NCI-H146 treated with DMSO at 0.1 percent for 48 hours (cell line): ENCODE measurements at regions not wholly inside any gene's neighbourhood (a gene's known extent, or its start where the extent isn't known, plus 50 kb on each side); places are given as distances from the start of the nearest gene placed in this dataset.
"Not testable (repeated sequence)": the region's sequence is repeated elsewhere in the genome, so short reads cannot be mapped to it uniquely, and the experiment has no call there.

Source experiments
- DNase-seq: peaks from one replicate; lab custom pipeline; 2025; ENCODE audit not compliant: unreplicated experiment; lab: John Stamatoyannopoulos, UW

DNA sequence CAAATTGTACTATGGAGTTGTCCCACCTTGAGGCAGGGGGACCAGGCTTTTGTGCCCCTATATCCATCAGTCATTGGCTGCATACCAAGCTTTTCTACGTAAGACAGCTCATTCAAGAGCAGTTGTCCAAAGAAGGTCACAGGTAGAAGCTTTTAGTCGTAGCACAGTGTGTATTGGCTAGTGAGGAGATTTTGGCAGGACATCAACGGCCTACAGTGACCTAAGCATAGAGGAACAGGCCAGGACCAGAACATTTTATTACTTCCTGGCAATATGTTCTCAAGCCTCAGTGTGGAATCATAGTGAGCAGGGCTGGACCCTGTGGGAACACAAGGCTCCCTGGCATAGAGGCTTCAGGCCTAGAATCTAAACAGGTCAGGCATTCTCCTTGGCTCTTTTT is 105.4 kb upstream of the ANKRD28 start:
- no peak for DNase-seq

DNA sequence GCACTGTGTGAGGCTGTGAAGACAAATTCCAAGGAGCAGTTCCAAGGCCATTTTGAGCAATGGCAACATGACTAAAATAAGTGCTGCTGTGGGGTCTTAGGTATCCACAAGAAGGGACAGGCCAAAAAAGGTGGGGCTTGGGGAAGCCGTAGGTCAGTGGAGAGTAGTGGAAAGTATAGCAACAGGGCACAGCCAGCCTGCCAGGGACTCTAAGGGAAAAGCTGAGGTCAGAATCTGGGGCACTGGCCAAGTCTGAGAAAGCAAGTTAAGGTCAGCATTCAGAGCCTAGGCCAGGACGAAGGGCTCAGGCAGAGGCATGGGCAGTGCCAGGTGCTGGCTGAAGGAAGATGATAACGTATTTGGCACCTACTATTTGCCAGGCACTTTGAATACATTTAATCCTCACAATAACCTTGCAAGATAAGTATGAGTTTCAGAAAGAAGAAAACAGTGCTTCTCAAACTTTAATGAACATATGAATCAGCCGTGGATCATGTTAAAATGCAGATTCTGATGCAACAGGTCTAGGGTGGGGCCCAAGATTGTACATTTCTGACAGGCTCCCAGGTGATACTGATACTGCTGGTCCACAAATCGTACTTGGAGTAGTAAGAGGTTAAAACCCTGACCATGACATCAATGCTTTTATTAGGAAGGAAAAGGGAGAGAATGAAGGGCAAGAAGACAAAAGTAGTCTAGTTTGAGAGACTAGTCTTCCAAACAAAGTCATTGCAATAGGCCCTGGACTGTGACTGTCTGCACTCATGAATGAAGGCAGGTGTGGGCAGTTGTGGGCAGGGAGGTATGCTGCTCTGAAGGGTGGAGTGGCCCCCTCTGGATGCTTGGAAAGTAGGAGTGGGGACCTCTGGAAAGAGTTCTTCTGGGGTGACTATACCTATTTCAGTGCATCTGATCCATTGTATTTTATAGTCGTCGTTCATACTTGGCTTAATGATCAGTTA is 106.3 kb upstream of the ANKRD28 start:
- no peak for DNase-seq

DNA sequence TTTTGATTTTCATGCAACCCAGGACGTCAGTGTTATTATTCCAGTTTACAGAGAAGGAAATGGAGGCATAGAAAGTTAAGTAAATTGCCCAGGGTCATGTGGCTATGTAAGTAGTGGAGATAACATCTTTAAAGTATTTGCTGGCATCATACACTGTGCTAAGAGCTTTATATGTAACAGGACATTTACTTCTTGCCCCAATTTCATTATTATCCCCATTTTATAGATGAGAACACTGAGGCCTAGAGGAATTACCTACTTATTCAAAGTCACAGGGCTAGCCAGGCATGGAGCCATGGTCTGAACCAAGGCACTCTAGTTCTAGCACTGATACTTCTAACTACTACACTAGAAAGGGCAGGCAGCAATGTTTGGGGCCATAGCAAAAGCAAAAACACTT is 107.3 kb upstream of the ANKRD28 start:
- no peak for DNase-seq

DNA sequence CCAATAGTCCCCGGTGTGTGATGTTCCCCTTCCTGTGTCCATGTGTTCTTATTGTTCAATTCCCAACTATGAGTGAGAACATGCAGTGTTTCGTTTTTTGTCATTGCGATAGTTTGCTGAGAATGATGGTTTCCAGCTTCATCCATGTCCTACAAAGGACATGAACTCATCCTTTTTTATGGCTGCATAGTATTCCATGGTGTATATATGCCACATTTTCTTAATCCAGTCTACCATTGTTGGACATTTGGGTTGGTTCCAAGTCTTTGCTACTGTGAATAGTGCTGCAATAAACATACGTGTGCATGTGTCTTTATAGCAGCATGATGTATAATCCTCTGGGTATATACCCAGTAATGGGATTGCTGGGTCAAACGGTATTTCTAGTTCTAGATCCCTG is 109.6 kb upstream of the ANKRD28 start:
- DNase-seq = not testable (repeated sequence)

DNA sequence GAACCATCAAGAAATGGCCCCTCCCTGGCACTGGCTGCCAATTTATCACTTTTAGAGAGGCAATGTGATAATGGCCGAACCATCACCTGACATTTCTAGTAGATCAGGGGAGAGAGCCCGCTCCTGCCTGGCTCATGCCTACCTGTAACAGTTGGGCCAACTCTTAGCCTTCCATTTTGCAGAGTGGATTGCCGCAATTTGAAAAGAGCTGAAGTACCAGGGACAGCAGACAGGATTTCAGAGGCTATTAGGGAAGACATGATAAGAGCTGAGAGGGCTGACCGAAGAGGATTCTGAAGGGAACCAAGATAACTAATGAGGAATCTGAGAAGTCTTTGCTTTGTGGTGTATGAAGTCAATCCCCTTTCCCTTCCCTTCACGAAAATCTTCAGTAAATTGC is 121.2 kb upstream of the ANKRD28 start:
- DNase-seq = no peak

DNA sequence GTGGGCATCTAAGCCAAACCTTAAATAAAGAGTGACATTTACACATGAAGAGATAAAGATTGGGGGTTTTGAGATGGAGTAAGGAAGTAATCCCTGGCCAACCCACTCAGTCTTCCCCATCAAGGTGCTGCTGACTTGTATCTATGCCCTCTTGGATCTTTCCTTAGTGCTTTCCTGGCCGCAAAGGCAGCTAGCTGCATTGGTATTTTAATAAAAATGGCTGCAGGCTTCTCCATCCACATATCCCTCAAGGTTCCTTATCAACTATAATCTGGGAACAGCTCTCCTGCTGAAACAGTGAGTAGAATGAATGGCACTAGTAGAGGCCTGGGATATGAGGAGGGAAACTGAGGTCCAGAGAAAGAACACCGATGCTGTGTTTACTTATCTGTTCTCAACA is 122.2 kb upstream of the ANKRD28 start:
- DNase-seq = no peak

DNA sequence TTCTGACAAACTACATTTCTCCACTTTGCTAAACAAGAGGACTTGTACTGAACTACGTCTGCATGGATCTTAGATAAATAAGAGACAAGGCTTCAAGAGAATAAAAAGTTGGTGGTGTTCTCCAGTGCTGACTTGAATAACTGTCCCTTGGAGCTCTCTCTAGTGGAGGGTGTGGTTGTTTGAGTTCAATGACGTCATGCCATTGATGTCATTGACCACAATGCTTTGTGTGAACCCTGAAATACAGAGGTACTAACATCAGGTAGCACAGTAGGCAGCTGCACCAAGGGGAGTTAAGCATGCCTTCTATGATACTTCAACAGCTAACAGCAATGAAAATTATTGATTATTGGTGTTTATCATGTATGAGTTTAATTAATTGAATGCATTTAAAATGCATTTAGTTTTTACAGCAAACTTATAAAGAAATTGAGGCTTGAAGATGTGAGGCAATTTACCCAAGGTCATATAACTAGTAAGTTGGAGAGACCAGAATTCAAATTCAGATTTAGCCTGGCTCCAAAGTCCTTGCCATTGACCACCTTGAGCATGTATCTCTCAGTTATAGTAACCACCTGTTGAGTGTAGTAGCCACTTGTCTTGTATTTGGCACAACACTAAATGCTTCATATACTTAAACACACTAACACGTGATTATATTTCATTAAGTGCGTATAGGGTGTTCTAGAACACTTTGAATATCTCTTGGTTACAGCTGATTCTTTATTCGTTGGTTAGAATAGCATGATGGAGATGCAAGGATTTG is 126.0 kb upstream of the ANKRD28 start:
- DNase-seq = no peak

DNA sequence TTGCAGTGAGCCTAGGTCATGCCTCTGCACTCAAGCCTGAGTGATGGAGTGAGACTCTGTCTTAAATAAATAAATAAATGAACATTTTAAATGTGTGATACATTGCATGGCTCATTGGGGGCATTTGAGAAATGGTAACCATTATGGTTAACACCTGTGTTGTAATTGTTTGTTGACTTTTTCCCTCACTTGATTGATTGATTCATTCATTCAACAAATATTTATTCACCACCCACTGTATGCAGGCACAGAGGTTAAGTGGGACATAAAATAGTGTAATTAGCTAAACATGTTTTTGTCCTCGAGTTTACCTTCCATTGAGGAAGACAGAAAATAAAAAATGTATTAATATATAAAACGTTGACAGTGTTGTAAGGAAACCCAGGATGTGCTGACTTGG is 127.1 kb upstream of the ANKRD28 start:
- peak; percentile 36 for DNase-seq

DNA sequence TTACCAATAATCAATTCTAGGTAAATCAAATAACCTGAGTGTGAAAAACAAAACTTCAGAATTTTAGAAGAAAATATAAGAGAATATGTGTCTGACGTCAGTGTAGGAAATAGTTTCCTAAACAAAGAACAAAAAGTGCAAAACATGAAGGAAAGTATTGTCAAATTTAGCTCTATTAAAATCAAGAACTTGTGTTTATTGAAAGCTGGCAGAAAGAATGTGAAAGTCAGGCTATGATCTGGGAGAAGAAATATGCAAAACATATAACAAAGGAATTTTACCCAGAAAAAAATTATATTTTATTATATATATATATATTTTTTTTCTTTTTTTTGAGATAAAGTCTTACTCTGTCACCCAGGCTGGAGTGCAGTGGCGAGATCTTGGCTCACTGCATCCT is 129.1 kb upstream of the ANKRD28 start:
- no peak for DNase-seq

DNA sequence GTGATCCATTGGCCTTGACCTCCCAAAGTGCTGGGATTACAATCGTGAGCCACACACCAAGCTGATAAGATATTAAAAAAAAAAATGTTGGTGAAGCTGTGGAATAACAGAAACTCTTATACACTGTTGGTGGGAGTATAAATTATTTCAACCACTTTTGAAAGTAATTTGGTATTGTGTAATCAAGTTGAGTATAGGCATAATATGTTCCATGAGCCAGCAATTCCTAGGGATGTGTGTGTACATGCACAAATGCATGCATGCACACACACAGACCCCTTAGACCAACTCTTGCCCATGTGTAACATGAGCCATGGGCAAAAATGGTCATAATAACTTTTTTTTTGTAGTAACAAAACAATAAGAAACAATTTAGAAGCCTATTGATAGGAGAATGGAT is 130.2 kb upstream of the ANKRD28 start:
- DNase-seq = no peak

DNA sequence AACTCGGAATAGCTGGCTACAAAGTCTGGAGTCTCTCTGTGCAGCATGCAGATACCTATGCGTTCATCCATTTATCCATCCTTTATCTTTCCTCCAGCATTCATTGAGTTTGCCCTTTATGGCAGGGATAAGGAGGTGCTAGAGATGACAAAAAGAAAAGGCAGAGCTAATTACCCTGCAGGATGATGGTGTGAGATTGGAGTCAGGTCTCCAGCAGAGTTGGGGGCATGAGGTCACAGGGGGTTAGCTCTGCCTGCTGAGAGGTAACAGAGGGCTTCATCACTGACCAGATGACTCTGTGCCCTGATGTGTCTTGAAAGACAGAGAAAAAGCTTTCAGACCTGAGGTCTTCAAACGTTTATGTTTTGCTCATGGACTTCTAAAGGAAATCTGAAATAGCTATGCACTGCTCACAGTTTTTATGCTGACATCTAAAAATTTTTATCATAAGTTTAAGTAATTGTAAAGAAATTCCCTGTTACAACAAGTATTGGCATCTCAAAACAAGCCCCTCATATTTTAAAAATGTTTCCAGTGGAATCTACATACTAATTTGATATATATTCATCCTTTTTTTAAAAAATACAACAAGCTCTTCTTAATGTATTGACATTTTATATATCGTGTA is 132.3 kb upstream of the ANKRD28 start:
- DNase-seq = no peak

DNA sequence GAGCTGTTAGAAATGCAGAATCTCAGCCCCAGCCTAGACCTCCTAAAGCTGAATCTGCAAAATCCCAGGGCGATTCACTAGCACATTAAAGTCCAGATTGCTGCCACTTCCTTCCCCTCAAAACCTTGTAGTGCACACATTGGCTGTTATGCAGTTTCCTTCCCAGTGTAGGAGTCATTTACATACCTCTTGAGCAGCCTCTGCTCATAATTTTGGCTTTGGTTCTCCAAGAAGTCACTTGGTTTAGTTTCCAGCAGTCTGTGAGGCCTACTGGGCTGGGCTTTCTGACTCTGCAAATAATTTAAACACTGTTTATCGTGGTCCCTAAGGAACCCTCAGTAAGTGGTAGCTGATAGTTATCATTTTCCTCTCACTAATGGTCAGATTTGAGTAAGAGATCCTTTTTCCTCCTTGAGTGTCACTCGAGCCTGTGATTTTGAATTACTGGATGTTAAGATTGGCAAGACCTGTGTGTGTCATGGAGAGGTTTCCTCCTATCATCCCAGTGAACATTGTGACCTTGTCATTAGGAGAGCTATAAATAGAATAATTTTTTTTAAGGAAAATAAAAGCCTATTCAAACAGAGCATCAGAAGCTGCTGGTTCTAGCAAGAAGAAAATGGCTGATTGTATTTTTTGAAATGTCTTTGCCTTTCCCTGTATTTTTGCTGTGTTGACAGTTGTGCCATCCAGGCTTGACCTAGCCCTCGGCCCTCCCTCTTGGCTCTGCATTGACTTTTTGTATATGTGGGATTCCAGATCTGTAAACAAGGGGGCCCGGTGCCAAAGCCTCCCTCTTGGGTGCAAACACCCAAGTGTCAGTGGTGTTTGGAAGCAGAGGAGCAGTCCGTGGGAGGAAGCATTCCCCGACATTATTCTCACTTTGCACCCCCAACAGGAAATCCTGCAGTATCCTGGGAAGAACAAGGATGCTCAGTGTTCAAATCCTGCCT is 134.8 kb upstream of the ANKRD28 start:
- DNase-seq = no peak

DNA sequence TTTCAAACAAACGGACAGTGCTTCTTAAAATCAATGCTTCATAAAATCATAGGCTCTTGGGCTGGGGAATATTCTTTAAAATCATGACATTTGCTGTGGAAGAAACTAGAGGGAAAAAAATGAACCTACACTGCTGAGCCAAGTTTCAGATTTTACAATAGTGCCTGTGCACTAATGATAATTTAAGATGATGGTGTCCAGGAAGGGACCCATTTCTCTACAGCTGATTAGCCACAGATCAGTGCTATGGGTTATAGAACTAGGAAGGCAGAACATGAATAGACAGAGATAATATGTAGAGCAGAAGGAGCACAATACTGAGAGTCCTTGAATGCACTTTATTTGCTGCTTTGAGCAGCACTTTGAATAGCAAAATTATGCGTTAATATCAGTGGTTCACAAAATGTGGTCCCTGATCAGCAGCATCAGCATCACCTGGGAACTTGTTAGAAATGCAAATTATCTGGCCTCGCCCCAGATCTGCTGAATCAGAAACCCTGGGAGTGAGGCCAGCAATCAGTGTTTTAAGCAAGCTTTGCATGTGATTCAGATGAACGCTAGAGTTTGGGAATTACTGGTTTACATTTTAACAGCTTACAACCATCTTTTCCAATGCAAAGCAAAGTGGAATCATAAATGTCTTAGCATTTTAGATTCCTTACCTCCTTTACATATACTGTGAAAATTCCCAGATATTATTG is 135.8 kb upstream of the ANKRD28 start:
- DNase-seq = no peak

DNA sequence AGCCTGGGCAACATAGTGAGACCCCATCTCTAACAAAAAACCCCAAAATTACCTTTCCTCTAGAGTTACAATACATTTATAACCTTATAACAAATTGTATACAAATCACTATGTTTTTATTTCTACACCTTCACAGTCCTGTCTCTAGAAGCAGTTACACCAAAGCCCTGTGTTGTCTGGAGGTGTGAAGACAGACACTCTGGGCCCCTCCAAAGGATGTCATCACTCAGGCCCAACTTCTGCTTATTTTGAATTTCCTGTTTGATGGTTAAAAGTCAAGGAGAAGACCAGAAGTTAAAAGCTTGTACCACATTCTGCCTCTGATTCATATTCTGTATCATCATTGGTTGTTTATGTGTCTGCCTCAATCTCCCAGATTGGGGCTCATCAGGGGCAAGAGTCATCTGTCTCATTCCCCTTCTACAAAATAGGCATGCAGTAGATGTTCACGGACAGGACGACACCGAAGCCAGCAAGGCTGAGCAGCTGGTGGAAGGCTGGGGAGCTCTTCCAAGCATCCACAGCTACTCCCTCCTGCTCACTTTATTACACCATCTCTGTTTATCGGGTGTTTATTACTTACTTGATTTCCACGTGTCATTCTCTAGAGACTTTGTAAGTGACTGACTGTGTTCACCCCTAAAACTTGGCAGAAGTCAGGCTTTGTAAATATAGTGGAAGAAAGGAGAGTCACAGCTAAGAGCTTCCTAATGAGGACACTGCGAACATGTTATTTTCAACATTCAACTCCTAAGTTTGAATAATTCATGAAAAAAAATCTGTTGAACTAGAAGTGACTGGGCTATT is 136.8 kb upstream of the ANKRD28 start:
- DNase-seq = no peak

DNA sequence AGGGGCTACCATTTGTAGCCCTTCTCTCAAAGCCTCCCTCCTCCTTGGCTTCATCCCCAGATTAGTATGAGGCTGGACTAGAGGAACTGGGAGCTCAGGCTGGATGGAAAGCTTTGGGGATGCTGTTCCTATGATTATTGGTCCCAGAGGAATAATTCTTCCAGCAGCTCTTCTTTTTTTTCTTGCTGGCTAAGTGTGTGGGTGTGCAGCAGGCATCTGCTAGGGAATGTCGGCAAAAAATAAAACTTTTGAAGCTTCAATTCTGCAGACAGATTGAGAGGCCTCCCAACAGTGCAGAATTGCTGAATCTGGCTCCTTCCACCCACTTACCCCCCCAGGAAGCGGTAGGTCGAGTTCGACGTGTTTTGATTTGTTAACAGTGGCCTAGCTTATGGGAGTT is 138.5 kb upstream of the ANKRD28 start:
- DNase-seq = no peak

DNA sequence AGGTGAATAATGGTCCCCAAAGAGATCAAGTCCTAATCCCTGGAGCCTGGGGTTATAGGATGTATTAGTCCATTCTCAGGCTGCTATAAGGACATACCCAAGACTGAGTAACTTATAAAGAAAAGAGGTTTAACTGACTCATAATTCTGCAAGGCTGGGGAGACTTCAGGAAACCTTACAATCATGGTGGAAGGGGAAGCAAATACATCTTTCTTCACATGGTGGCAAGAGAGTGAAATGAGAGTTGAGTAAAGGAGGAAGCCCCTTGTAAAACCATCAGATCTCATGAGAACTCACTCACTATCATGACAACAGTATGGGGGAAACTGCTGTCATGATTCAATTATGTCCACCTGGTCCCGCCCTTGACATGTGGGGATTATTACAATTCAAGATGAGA is 142.9 kb upstream of the ANKRD28 start:
- no peak for DNase-seq

DNA sequence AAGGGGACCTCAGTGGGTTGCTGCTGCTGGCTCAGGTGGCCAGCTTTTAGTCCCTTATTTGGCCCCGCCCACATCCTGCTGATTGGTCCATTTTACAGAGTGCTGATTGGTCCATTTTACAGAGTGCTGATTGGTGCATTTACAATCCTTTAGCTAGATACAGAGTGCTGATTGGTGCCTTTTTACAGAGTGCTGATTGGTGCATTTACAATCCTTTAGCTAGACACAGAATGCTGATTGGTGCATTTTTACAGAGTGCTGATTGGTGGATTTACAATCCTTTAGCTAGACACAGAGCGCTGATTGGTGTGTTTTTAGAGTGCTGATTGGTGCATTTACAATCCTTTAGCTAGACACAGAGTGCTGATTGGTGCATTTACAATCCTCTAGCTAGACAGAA is 143.7 kb upstream of the ANKRD28 start:
- DNase-seq = not testable (repeated sequence)

DNA sequence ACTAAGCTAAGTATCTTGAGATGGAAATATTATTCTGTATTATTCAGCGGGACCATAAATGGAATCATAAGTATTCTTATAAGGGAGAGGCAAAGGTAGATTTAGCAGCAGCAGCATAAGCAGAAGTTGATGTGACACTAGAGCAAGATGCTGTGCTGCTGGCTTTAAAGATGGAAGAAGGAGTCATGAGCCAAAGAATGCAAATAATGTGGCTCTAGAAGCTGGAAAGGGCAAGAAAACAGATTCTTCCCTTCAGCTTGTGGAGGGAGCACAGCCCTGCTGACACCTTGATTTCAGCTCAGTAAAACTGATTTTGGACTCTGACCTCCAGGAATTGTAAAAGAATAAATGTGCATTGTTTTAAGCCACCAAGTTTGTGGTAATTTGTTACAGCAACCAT is 144.2 kb upstream of the ANKRD28 start:
- no peak for DNase-seq

DNA sequence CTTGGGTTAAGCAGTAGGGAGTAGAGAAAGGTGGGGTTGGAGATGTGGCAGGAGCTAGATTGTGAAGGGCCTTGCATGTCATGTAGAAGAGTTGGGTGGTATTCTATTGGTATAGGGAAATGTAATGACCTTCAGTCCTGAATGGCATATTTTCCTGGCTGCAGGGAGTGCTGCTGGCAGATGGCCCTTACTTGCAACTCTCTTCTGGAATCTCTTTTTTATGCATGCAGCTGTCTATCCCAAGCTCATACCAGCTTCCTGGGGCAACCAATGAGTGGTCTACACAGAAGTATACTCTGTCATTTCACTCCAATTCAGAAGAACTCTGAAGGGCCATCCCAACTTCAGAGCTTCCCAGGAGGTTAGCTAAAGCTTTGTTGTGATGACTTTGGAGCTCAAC is 144.7 kb upstream of the ANKRD28 start:
- no peak for DNase-seq
